ENCODE measurements at regions not wholly inside any gene's neighbourhood (a gene's known extent, or its start where the extent isn't known, plus 50 kb on each side); places are given as distances from the start of the nearest gene placed in this dataset.

DNA sequence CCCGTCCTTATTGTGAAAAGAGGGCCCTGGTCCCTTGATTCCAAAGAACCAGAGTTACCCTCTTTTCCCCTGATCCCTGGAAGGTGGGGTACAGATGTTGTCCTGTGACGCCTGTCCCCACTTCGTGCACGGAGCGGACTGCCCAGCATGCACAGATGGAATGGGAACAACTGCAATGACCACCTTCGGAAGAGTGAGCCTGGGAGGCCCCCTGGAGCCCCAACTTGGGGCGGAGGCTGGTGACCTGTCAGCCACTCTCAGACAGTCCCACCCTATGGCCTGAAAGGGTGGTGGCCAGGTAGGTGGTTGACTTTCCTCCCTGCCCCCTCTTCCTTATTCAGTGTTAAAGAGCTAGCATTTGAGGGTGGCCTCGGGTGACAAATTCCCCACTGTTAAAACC is 196.6 kb upstream of the GALNT17 start:
- Mint-ChIP-seq H3K27me3 (no peaks in the 10 kb centered on the region), H3K27ac (no peak overlapping the region), H3K9me3 (peaks cover 5 to 31% (median 9%) of the 10 kb centered on the region in 8 donors), H3K4me1 (no peaks in the 10 kb centered on the region), H3K4me3 (no peak overlapping the region), H3K36me3 (no peaks in the 10 kb centered on the region)
- Histone ChIP-seq H3K36me3 (ENCODE audit: insufficient read depth, low read length) (no peaks in the 10 kb centered on the region), H3K4me1 (ENCODE audit: insufficient read depth, low read length) (no peaks in the 10 kb centered on the region), H3K27me3 (ENCODE audit: insufficient read depth, low read length) (no peaks in the 10 kb centered on the region), H3K27ac (ENCODE audit: low read depth, low read length) (no peak overlapping the region), H3K9me3 (ENCODE audit: control insufficient read depth in 1 of 2, low read length in 2 of 2) (no peaks in the 10 kb centered on the region), H3K4me3 (ENCODE audit: low read length in 2 of 2) (no peak overlapping the region)
- DNase-seq = no peak
- POLR2A ChIA-PET (ENCODE audit: partially characterized antibody) = no interaction called here
- CTCF ChIA-PET (ENCODE audit: partially characterized antibody) = interaction anchor here (1.1 kb wide), 1 partner anchor 14 kb away, joined by 3 read pairs; no protein-coding TSS in a partner anchor
- intact Hi-C loops (cut with micrococcal nuclease) = no loop called here

- CTCF ChIA-PET (ENCODE audit: partially characterized antibody) = no interaction called here
- no peaks in the 10 kb centered on the region for H3K4me1 Mint-ChIP-seq
Observed at GRCh38 chr7:70935854-70936253, 196.1 kb upstream of the GALNT17 start.

DNA sequence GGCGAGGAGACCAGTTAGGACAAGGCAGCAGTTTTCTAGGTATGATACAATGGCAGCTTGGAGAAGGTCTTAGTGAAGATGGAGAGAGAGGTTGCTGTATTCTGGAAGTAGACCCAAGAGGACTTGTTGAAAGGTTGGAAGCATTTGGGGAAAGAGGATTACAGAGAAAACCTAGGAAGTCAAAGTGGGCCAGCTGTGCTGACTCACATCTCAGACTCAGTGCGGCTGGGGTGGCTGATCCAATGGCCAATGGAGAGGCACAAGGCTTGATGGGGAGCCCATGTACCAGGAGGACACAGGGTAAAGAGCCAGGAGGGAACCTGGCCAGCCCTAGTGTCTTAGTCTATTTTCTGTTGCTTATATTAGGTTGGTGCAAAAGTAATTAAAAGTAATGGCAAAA is 194.5 kb upstream of the GALNT17 start:
- Histone ChIP-seq H3K27me3 (ENCODE audit: insufficient read depth, low read length) (no peaks in the 10 kb centered on the region), H3K9me3 (ENCODE audit: control insufficient read depth in 1 of 2, low read length in 2 of 2) (no peaks in the 10 kb centered on the region), H3K27ac (ENCODE audit: low read depth, low read length) (no peak overlapping the region), H3K4me3 (ENCODE audit: low read length in 2 of 2) (no peak overlapping the region), H3K36me3 (ENCODE audit: insufficient read depth, low read length) (no peaks in the 10 kb centered on the region), H3K4me1 (ENCODE audit: insufficient read depth, low read length) (no peaks in the 10 kb centered on the region)
- Mint-ChIP-seq H3K4me3 (no peak overlapping the region), H3K27me3 (no peaks in the 10 kb centered on the region), H3K36me3 (no peaks in the 10 kb centered on the region), H3K4me1 (no peaks in the 10 kb centered on the region), H3K27ac (no peak overlapping the region), H3K9me3 (peaks cover 5 to 41% (median 13%) of the 10 kb centered on the region in 8 donors)
- POLR2A ChIA-PET (ENCODE audit: partially characterized antibody) = no interaction called here
- no peak for DNase-seq
- intact Hi-C loops (cut with micrococcal nuclease) = no loop called here
- CTCF ChIA-PET (ENCODE audit: partially characterized antibody) = no interaction called here

More at GRCh38 chr7:70935854-70936253, 196.1 kb upstream of the GALNT17 start:
- no peaks in the 10 kb centered on the region for H3K36me3 Mint-ChIP-seq
- Histone ChIP-seq H3K4me3 (ENCODE audit: low read length in 2 of 2) (no peak overlapping the region), H3K27me3 (ENCODE audit: insufficient read depth, low read length) (no peaks in the 10 kb centered on the region), H3K9me3 (ENCODE audit: control insufficient read depth in 1 of 2, low read length in 2 of 2) (no peaks in the 10 kb centered on the region), H3K27ac (ENCODE audit: low read depth, low read length) (no peak overlapping the region), H3K4me1 (ENCODE audit: insufficient read depth, low read length) (no peaks in the 10 kb centered on the region), H3K36me3 (ENCODE audit: insufficient read depth, low read length) (no peaks in the 10 kb centered on the region)
- POLR2A ChIA-PET (ENCODE audit: partially characterized antibody) = no interaction called here
- H3K27ac Mint-ChIP-seq = no peak overlapping the region
- H3K9me3 Mint-ChIP-seq = peaks cover 5 to 34% (median 11%) of the 10 kb centered on the region in 8 donors
- H3K4me3 Mint-ChIP-seq = no peak overlapping the region
- no peaks in the 10 kb centered on the region for H3K27me3 Mint-ChIP-seq
- intact Hi-C loops (cut with micrococcal nuclease) = no loop called here
- DNase-seq = no peak

DNA sequence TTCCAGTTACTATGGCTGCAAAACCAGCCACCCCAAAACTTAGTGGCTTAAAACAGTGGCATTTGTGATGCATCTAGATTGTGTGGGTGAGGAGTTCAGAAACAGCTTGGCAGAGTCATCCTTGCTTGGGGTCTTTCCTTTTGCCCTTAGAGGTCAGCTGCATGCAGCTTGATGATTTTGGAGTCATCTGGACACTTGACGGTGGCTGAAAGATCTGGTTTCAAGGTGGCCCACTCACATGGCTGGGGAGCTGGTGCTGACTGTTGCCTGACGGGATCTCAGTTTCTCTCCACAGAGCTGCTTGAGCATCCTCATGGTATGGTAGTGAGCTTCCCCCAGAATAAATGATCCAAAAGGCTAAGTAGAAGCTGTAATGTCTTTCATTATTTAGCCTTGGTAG is 191.3 kb upstream of the GALNT17 start:
- no peaks in the 10 kb centered on the region for H3K27me3 ChIP-seq (ENCODE audit: insufficient read depth, low read length)
- no peaks in the 10 kb centered on the region for H3K36me3 Mint-ChIP-seq
- no peaks in the 10 kb centered on the region for H3K27me3 Mint-ChIP-seq
- ChIA-PET CTCF (ENCODE audit: partially characterized antibody) (no interaction called here), POLR2A (ENCODE audit: partially characterized antibody) (no interaction called here)
- no peak overlapping the region for H3K27ac ChIP-seq (ENCODE audit: low read depth, low read length)
- H3K36me3 ChIP-seq (ENCODE audit: insufficient read depth, low read length) = no peaks in the 10 kb centered on the region
- DNase-seq = no peak
- no peak overlapping the region for H3K4me3 Mint-ChIP-seq
- H3K27ac Mint-ChIP-seq = no peak overlapping the region
- no peaks in the 10 kb centered on the region for H3K4me1 Mint-ChIP-seq
- intact Hi-C loops (cut with micrococcal nuclease) = no loop called here
- H3K4me3 ChIP-seq (ENCODE audit: low read length in 2 of 2) = no peak overlapping the region
- H3K9me3 Mint-ChIP-seq = peaks cover 5 to 35% (median 10%) of the 10 kb centered on the region in 8 donors
- no peaks in the 10 kb centered on the region for H3K9me3 ChIP-seq (ENCODE audit: control insufficient read depth in 1 of 2, low read length in 2 of 2)
- no peaks in the 10 kb centered on the region for H3K4me1 ChIP-seq (ENCODE audit: insufficient read depth, low read length)

GRCh38 chr7:70942791-70943190 is 189.2 kb upstream of the GALNT17 start:
- Histone ChIP-seq H3K4me1 (ENCODE audit: insufficient read depth, low read length) (no peaks in the 10 kb centered on the region), H3K4me3 (ENCODE audit: low read length in 2 of 2) (no peak overlapping the region), H3K27ac (ENCODE audit: low read depth, low read length) (no peak overlapping the region), H3K36me3 (ENCODE audit: insufficient read depth, low read length) (no peaks in the 10 kb centered on the region), H3K27me3 (ENCODE audit: insufficient read depth, low read length) (no peaks in the 10 kb centered on the region), H3K9me3 (ENCODE audit: control insufficient read depth in 1 of 2, low read length in 2 of 2) (no peaks in the 10 kb centered on the region)
- ChIA-PET POLR2A (ENCODE audit: partially characterized antibody) (no interaction called here), CTCF (ENCODE audit: partially characterized antibody) (no interaction called here)
- no peak for DNase-seq
- intact Hi-C loops (cut with micrococcal nuclease) = no loop called here
- Mint-ChIP-seq H3K4me3 (no peak overlapping the region), H3K4me1 (no peaks in the 10 kb centered on the region), H3K27ac (no peak overlapping the region), H3K9me3 (peaks cover 0 to 27% (median 8%) of the 10 kb centered on the region in 8 donors), H3K36me3 (no peaks in the 10 kb centered on the region), H3K27me3 (no peaks in the 10 kb centered on the region)

- no peak overlapping the region for H3K4me3 Mint-ChIP-seq
- H3K4me1 ChIP-seq (ENCODE audit: insufficient read depth, low read length) = no peaks in the 10 kb centered on the region
- no peak for DNase-seq
- H3K27ac ChIP-seq (ENCODE audit: low read depth, low read length) = no peak overlapping the region
- CTCF ChIA-PET (ENCODE audit: partially characterized antibody) = no interaction called here
- H3K9me3 ChIP-seq (ENCODE audit: control insufficient read depth in 1 of 2, low read length in 2 of 2) = no peaks in the 10 kb centered on the region
- peak overlapping the region in 1 of 7 donors; percentile 29 for H3K27ac Mint-ChIP-seq
- intact Hi-C loops (cut with micrococcal nuclease) = no loop called here
- no peak overlapping the region for H3K4me3 ChIP-seq (ENCODE audit: low read length in 2 of 2)
- H3K9me3 Mint-ChIP-seq = peaks cover 5 to 36% (median 10%) of the 10 kb centered on the region in 8 donors
- H3K4me1 Mint-ChIP-seq = no peaks in the 10 kb centered on the region
- H3K36me3 Mint-ChIP-seq = no peaks in the 10 kb centered on the region
- H3K27me3 Mint-ChIP-seq = no peaks in the 10 kb centered on the region
- no peaks in the 10 kb centered on the region for H3K27me3 ChIP-seq (ENCODE audit: insufficient read depth, low read length)
- no peaks in the 10 kb centered on the region for H3K36me3 ChIP-seq (ENCODE audit: insufficient read depth, low read length)
- POLR2A ChIA-PET (ENCODE audit: partially characterized antibody) = no interaction called here
Observed at GRCh38 chr7:70944516-70944915, 187.4 kb upstream of the GALNT17 start.

DNA sequence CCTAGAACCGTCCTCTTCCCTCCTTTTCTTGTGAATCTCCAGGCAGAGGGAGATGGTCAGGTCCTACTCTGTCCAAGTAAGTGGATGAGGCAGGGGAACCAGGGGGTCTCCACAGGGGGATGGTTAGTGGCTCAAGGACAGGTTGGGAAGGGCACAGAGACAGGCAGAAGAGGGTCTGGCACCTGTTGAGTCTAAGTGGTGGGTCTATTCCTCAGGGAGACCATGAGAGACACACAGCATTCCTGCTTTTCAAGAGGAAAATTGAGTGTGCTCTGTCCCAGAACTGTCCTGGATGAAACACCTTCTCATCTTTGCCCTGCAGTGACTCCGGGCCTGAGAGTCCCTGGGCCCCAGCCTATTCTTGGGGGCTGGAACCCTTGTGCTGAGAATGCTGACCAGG is 184.8 kb upstream of the GALNT17 start:
- intact Hi-C loops (cut with micrococcal nuclease) = no loop called here
- POLR2A ChIA-PET (ENCODE audit: partially characterized antibody) = no interaction called here
- Mint-ChIP-seq H3K4me3 (no peak overlapping the region), H3K27ac (no peak overlapping the region), H3K36me3 (no peaks in the 10 kb centered on the region), H3K4me1 (no peaks in the 10 kb centered on the region), H3K27me3 (no peaks in the 10 kb centered on the region), H3K9me3 (peaks cover 2 to 30% (median 11%) of the 10 kb centered on the region in 8 donors)
- DNase-seq = no peak
- Histone ChIP-seq H3K36me3 (ENCODE audit: insufficient read depth, low read length) (no peaks in the 10 kb centered on the region), H3K4me1 (ENCODE audit: insufficient read depth, low read length) (no peaks in the 10 kb centered on the region), H3K27ac (ENCODE audit: low read depth, low read length) (no peak overlapping the region), H3K4me3 (ENCODE audit: low read length in 2 of 2) (no peak overlapping the region), H3K27me3 (ENCODE audit: insufficient read depth, low read length) (no peaks in the 10 kb centered on the region), H3K9me3 (ENCODE audit: control insufficient read depth in 1 of 2, low read length in 2 of 2) (no peaks in the 10 kb centered on the region)
- CTCF ChIA-PET (ENCODE audit: partially characterized antibody) = no interaction called here

GRCh38 chr7:70949862-70950261 is 182.1 kb upstream of the GALNT17 start:
- CTCF ChIA-PET (ENCODE audit: partially characterized antibody) = interaction anchor here (0.9 kb wide), 1 partner anchor 15 kb away, joined by 3 read pairs; no protein-coding TSS in a partner anchor
- no peaks in the 10 kb centered on the region for H3K4me1 Mint-ChIP-seq
- H3K27ac Mint-ChIP-seq = no peak overlapping the region
- Histone ChIP-seq H3K36me3 (ENCODE audit: insufficient read depth, low read length) (no peaks in the 10 kb centered on the region), H3K9me3 (ENCODE audit: control insufficient read depth in 1 of 2, low read length in 2 of 2) (no peaks in the 10 kb centered on the region), H3K27me3 (ENCODE audit: insufficient read depth, low read length) (no peaks in the 10 kb centered on the region), H3K27ac (ENCODE audit: low read depth, low read length) (no peak overlapping the region), H3K4me1 (ENCODE audit: insufficient read depth, low read length) (no peaks in the 10 kb centered on the region), H3K4me3 (ENCODE audit: low read length in 2 of 2) (no peak overlapping the region)
- no peak for DNase-seq
- POLR2A ChIA-PET (ENCODE audit: partially characterized antibody) = no interaction called here
- peaks cover 2 to 27% (median 12%) of the 10 kb centered on the region in 8 donors for H3K9me3 Mint-ChIP-seq
- H3K27me3 Mint-ChIP-seq = no peaks in the 10 kb centered on the region
- H3K4me3 Mint-ChIP-seq = no peak overlapping the region
- no peaks in the 10 kb centered on the region for H3K36me3 Mint-ChIP-seq
- intact Hi-C loops (cut with micrococcal nuclease) = no loop called here

Measured in CD4-positive, alpha-beta memory T cell (primary cell).